ENCODE measurements at regions not wholly inside any gene's neighbourhood (a gene's known extent, or its start where the extent isn't known, plus 50 kb on each side); places are given as distances from the start of the nearest gene placed in this dataset.

DNA sequence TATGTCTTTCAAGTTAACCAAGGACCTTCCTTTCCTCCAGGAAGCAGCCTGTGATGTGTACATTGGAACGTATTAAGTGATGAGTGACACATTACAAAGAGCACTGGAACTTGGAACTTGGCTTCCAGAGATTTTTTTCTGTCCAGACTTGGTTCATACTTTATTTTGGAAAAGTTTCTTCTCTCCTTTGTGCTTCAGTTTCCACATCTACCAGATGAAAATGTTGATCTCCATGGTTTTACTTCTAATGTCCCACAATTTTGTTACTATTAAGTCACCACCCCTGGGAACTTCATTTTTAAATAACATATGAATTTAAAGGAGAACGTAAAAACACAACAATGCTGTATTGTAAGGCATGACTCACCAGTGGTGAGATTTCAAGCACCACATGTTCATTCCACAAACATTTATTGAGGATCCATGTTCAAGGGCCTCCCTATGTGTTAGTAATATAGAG is 290.7 kb upstream of the LMCD1 start:
- H3K9me3 ChIP-seq (ENCODE audit: control insufficient read depth, insufficient read depth, low read length): no peaks in the 10 kb centered on the region

GRCh38 chr3:8212794-8213193 is 288.8 kb upstream of the LMCD1 start:
- Histone ChIP-seq H3K4me3 (ENCODE audit: low read length) (no peak overlapping the region), H3K27me3 (ENCODE audit: control insufficient read depth, low read length) (no peaks in the 10 kb centered on the region), H4K20me1 (ENCODE audit: control insufficient read depth, insufficient read depth, low read depth, low read length) (no peaks in the 10 kb centered on the region), H3K36me3 (ENCODE audit: control insufficient read depth, low read length) (no peaks in the 10 kb centered on the region), H3F3A (ENCODE audit: control insufficient read depth, insufficient read depth) (no peaks in the 10 kb centered on the region), H3K9me3 (ENCODE audit: control insufficient read depth, insufficient read depth, low read length) (no peaks in the 10 kb centered on the region), H3K4me2 (ENCODE audit: low read length) (no peak overlapping the region), H3K4me1 (ENCODE audit: control insufficient read depth, low read length) (no peaks in the 10 kb centered on the region), H3K27ac (ENCODE audit: low read depth, low read length) (no peak overlapping the region), H3K9me2 (replicated peaks; ENCODE audit: control insufficient read depth, low read length) (no peaks in the 10 kb centered on the region), H3K79me2 (ENCODE audit: control insufficient read depth, low read length) (no peaks in the 10 kb centered on the region)
- TF ChIP-seq, protein P1, sequence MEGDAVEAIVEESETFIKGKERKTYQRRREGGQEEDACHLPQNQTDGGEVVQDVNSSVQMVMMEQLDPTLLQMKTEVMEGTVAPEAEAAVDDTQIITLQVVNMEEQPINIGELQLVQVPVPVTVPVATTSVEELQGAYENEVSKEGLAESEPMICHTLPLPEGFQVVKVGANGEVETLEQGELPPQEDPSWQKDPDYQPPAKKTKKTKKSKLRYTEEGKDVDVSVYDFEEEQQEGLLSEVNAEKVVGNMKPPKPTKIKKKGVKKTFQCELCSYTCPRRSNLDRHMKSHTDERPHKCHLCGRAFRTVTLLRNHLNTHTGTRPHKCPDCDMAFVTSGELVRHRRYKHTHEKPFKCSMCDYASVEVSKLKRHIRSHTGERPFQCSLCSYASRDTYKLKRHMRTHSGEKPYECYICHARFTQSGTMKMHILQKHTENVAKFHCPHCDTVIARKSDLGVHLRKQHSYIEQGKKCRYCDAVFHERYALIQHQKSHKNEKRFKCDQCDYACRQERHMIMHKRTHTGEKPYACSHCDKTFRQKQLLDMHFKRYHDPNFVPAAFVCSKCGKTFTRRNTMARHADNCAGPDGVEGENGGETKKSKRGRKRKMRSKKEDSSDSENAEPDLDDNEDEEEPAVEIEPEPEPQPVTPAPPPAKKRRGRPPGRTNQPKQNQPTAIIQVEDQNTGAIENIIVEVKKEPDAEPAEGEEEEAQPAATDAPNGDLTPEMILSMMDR (IDR thresholded peaks at IDR 0.05; ENCODE audit: low read depth, low read length, poor library complexity, severe bottlenecking): no peak

More for the DNA sequence above, 290.7 kb upstream of the LMCD1 start:
- Histone ChIP-seq H4K20me1 (ENCODE audit: control insufficient read depth, insufficient read depth, low read depth, low read length) (no peaks in the 10 kb centered on the region), H3K9me2 (replicated peaks; ENCODE audit: control insufficient read depth, low read length) (no peaks in the 10 kb centered on the region), H3K27me3 (ENCODE audit: control insufficient read depth, low read length) (no peaks in the 10 kb centered on the region), H3K79me2 (ENCODE audit: control insufficient read depth, low read length) (no peaks in the 10 kb centered on the region), H3K4me1 (ENCODE audit: control insufficient read depth, low read length) (no peaks in the 10 kb centered on the region), H3K4me3 (ENCODE audit: low read length) (no peak overlapping the region), H3K27ac (ENCODE audit: low read depth, low read length) (no peak overlapping the region), H3F3A (ENCODE audit: control insufficient read depth, insufficient read depth) (no peaks in the 10 kb centered on the region), H3K4me2 (ENCODE audit: low read length) (no peak overlapping the region), H3K36me3 (ENCODE audit: control insufficient read depth, low read length) (no peaks in the 10 kb centered on the region)
- TF ChIP-seq, protein P1 (IDR thresholded peaks at IDR 0.05; ENCODE audit: low read depth, low read length, poor library complexity, severe bottlenecking): no peak
- no peak for TF ChIP-seq EZH2phosphoT487 (IDR thresholded peaks at IDR 0.05; ENCODE audit: borderline replicate concordance, low read length)

DNA sequence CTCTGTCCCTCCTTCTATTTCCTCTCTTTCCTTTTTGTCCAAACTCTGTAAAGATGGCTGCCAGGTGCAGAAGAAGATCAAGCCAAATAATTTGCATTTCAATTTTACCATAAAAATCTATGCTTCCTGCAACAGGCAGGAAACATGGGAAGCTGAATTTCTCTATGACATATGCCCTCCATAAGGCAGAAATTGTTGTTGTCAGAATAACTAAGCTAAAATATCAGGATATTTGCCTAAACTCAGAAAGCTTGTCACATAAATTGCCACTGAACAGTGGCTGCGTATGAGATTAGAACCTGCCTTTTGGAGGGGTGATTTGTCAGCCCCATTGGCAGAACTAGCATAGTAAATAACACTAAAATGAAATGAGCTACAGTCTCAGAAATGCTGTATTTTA is 288.3 kb upstream of the LMCD1 start:
- Histone ChIP-seq H4K20me1 (ENCODE audit: control insufficient read depth, insufficient read depth, low read depth, low read length) (no peaks in the 10 kb centered on the region), H3K27me3 (ENCODE audit: control insufficient read depth, low read length) (no peaks in the 10 kb centered on the region), H3K9me3 (ENCODE audit: control insufficient read depth, insufficient read depth, low read length) (no peaks in the 10 kb centered on the region), H3K4me3 (ENCODE audit: low read length) (no peak overlapping the region), H3K27ac (ENCODE audit: low read depth, low read length) (no peak overlapping the region), H3K79me2 (ENCODE audit: control insufficient read depth, low read length) (no peaks in the 10 kb centered on the region), H3F3A (ENCODE audit: control insufficient read depth, insufficient read depth) (no peaks in the 10 kb centered on the region), H3K4me1 (ENCODE audit: control insufficient read depth, low read length) (no peaks in the 10 kb centered on the region), H3K36me3 (ENCODE audit: control insufficient read depth, low read length) (no peaks in the 10 kb centered on the region), H3K4me2 (ENCODE audit: low read length) (no peak overlapping the region), H3K9me2 (replicated peaks; ENCODE audit: control insufficient read depth, low read length) (no peaks in the 10 kb centered on the region)
- TF ChIP-seq, protein P1 (IDR thresholded peaks at IDR 0.05; ENCODE audit: low read depth, low read length, poor library complexity, severe bottlenecking): no peak
- no peak for TF ChIP-seq EZH2phosphoT487 (IDR thresholded peaks at IDR 0.05; ENCODE audit: borderline replicate concordance, low read length)

- Histone ChIP-seq H3K4me2 (ENCODE audit: low read length) (no peak overlapping the region), H3K27ac (ENCODE audit: low read depth, low read length) (no peak overlapping the region), H3K36me3 (ENCODE audit: control insufficient read depth, low read length) (no peaks in the 10 kb centered on the region), H4K20me1 (ENCODE audit: control insufficient read depth, insufficient read depth, low read depth, low read length) (no peaks in the 10 kb centered on the region), H3K4me1 (ENCODE audit: control insufficient read depth, low read length) (no peaks in the 10 kb centered on the region), H3K27me3 (ENCODE audit: control insufficient read depth, low read length) (no peaks in the 10 kb centered on the region), H3K79me2 (ENCODE audit: control insufficient read depth, low read length) (no peaks in the 10 kb centered on the region), H3F3A (ENCODE audit: control insufficient read depth, insufficient read depth) (no peaks in the 10 kb centered on the region), H3K9me3 (ENCODE audit: control insufficient read depth, insufficient read depth, low read length) (no peaks in the 10 kb centered on the region), H3K4me3 (ENCODE audit: low read length) (no peak overlapping the region), H3K9me2 (replicated peaks; ENCODE audit: control insufficient read depth, low read length) (no peaks in the 10 kb centered on the region)
- TF ChIP-seq, protein P1 (IDR thresholded peaks at IDR 0.05; ENCODE audit: low read depth, low read length, poor library complexity, severe bottlenecking): no peak
- no peak for TF ChIP-seq EZH2phosphoT487 (IDR thresholded peaks at IDR 0.05; ENCODE audit: borderline replicate concordance, low read length)
Observed at GRCh38 chr3:8215821-8216220, 285.8 kb upstream of the LMCD1 start.

Measured in DOHH2 (cell line).